ENCODE measurements at regions not wholly inside any gene's neighbourhood (a gene's known extent, or its start where the extent isn't known, plus 50 kb on each side); places are given as distances from the start of the nearest gene placed in this dataset.

DNA sequence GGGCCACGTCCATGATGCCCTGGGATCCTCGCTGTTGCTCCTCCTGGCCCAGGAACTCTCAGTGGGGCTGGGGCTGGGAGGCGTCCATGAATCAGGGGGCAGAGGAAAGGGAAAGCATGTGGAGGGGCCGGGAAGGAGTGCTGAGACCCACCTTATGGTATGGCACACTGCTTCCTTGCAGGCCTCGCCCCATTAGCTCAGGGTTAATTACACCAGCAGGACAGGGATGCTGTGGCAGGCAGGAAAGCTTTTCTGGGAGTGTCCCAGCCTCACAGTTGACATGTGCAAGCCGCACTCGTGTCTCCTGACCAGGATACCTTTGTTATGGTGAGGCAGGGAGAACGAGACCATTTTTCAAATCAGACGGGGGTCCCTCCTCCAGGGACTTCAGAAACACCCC, 109.7 kb upstream of the PCBD1 start:
- TF ChIP-seq, protein P1, sequence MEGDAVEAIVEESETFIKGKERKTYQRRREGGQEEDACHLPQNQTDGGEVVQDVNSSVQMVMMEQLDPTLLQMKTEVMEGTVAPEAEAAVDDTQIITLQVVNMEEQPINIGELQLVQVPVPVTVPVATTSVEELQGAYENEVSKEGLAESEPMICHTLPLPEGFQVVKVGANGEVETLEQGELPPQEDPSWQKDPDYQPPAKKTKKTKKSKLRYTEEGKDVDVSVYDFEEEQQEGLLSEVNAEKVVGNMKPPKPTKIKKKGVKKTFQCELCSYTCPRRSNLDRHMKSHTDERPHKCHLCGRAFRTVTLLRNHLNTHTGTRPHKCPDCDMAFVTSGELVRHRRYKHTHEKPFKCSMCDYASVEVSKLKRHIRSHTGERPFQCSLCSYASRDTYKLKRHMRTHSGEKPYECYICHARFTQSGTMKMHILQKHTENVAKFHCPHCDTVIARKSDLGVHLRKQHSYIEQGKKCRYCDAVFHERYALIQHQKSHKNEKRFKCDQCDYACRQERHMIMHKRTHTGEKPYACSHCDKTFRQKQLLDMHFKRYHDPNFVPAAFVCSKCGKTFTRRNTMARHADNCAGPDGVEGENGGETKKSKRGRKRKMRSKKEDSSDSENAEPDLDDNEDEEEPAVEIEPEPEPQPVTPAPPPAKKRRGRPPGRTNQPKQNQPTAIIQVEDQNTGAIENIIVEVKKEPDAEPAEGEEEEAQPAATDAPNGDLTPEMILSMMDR (conservative IDR thresholded peaks at IDR 0.05; ENCODE audit: low read length) = no peak
- no peak for TF ChIP-seq EZH2phosphoT487 (IDR thresholded peaks at IDR 0.05; ENCODE audit: borderline replicate concordance)
- Histone ChIP-seq H3F3A (ENCODE audit: low read depth) (no peaks in the 10 kb centered on the region), H3K27me3 (ENCODE audit: insufficient read depth, low read length, poor library complexity, severe bottlenecking) (no peaks in the 10 kb centered on the region), H3K36me3 (ENCODE audit: insufficient read depth, low read length) (no peaks in the 10 kb centered on the region), H3K4me2 (ENCODE audit: low read depth, low read length, poor library complexity, severe bottlenecking) (no peak overlapping the region), H3K9ac (ENCODE audit: low read depth, low read length, poor library complexity, severe bottlenecking) (no peak overlapping the region), H3K79me2 (ENCODE audit: insufficient read depth, low read length) (no peaks in the 10 kb centered on the region), H3K9me2 (replicated peaks; ENCODE audit: low read depth, low read length) (no peaks in the 10 kb centered on the region), H3K9me3 (ENCODE audit: insufficient read depth, low read depth, low read length) (no peaks in the 10 kb centered on the region), H3K4me3 (ENCODE audit: low read length, poor library complexity, severe bottlenecking) (no peak overlapping the region), H3K4me1 (ENCODE audit: insufficient read depth, low read length, poor library complexity, severe bottlenecking) (peaks cover 6% of the 10 kb centered on the region), H4K20me1 (ENCODE audit: insufficient read depth, low read length, poor library complexity, severe bottlenecking) (no peaks in the 10 kb centered on the region), H2AFZ (ENCODE audit: low read length) (no peak overlapping the region)

DNA sequence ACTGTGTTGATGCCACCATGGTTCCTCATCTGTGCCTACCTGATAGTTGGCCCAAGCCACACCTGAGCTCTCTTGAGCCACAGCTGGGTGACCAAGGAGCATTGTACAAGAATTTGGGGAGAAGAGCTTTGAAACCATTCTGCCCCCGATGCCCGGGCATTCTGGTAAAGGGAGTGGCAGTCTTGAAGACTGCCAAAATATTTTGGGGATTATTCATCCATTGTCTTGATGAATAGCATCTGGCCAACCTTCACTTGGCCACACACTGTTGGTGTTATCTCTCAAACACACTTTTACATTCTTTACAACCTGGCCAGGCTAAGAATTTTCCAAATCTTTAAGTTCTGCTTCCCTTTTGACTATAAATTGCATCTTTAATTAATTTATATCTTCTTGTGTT, 113.1 kb upstream of the PCBD1 start:
- TF ChIP-seq, protein P1 (conservative IDR thresholded peaks at IDR 0.05; ENCODE audit: low read length) = no peak
- no peak for TF ChIP-seq EZH2phosphoT487 (IDR thresholded peaks at IDR 0.05; ENCODE audit: borderline replicate concordance)
- H4K20me1 ChIP-seq (ENCODE audit: insufficient read depth, low read length, poor library complexity, severe bottlenecking) = no peaks in the 10 kb centered on the region
- H3F3A ChIP-seq (ENCODE audit: low read depth) = no peaks in the 10 kb centered on the region
- H2AFZ ChIP-seq (ENCODE audit: low read length) = no peak overlapping the region
- H3K79me2 ChIP-seq (ENCODE audit: insufficient read depth, low read length) = no peaks in the 10 kb centered on the region
- H3K9ac ChIP-seq (ENCODE audit: low read depth, low read length, poor library complexity, severe bottlenecking) = no peak overlapping the region
- H3K9me2 ChIP-seq (replicated peaks; ENCODE audit: low read depth, low read length) = no peaks in the 10 kb centered on the region
- H3K4me2 ChIP-seq (ENCODE audit: low read depth, low read length, poor library complexity, severe bottlenecking) = no peak overlapping the region
- H3K27me3 ChIP-seq (ENCODE audit: insufficient read depth, low read length, poor library complexity, severe bottlenecking) = no peaks in the 10 kb centered on the region
- no peaks in the 10 kb centered on the region for H3K9me3 ChIP-seq (ENCODE audit: insufficient read depth, low read depth, low read length)
- no peak overlapping the region for H3K4me3 ChIP-seq (ENCODE audit: low read length, poor library complexity, severe bottlenecking)
- H3K36me3 ChIP-seq (ENCODE audit: insufficient read depth, low read length) = no peaks in the 10 kb centered on the region
- H3K4me1 ChIP-seq (ENCODE audit: insufficient read depth, low read length, poor library complexity, severe bottlenecking) = peaks cover 6% of the 10 kb centered on the region

DNA sequence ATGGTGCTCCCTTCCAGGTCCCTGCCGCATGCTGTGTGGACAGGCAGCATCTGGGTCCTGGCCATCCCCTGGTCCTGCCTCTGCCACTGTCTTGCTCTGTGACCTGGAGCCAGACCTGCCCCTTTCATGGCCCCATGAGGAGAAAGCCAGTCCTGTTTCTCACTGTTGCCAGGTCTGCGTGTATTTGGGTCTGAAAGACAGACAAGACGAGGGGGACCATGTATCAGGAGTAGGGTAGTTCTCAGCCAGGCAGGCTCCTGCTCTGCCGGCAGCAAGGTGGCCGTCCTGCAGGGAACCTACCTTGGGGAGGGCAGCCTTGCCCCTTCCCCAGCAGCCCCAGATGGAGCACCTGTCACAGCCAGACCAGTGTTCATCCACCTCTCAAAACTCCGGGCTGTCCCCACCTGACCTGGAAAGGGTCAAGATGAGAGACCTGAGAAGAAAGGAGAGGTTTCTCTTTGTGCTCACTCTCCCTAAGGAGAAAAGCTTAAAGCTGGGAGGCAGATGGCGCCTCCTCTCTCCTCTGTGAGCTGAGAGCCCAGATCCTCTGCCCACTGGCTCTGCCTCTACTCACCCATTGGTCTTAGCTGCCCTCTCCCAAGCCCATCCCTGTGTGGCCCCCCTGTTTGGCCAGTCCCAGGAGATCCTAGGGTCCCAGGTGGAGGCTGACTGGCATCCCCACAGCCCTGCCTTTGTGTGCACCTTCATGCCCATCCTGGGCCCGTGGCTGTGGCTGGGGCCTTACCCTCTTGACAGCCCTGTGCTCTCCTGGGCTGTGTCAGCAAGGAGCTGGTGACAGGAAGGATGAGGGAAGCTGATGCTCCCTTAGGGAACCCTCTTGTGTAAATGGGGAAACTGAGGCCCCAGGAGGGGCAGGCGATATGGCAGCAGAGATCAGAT, 116.1 kb upstream of the PCBD1 start:
- Histone ChIP-seq H3K4me2 (ENCODE audit: low read depth, low read length, poor library complexity, severe bottlenecking) (no peak overlapping the region), H3K4me1 (ENCODE audit: insufficient read depth, low read length, poor library complexity, severe bottlenecking) (no peaks in the 10 kb centered on the region), H4K20me1 (ENCODE audit: insufficient read depth, low read length, poor library complexity, severe bottlenecking) (no peaks in the 10 kb centered on the region), H3K4me3 (ENCODE audit: low read length, poor library complexity, severe bottlenecking) (no peak overlapping the region), H2AFZ (ENCODE audit: low read length) (no peak overlapping the region), H3K79me2 (ENCODE audit: insufficient read depth, low read length) (no peaks in the 10 kb centered on the region), H3K36me3 (ENCODE audit: insufficient read depth, low read length) (no peaks in the 10 kb centered on the region), H3K9ac (ENCODE audit: low read depth, low read length, poor library complexity, severe bottlenecking) (no peak overlapping the region), H3K9me2 (replicated peaks; ENCODE audit: low read depth, low read length) (no peaks in the 10 kb centered on the region), H3K27me3 (ENCODE audit: insufficient read depth, low read length, poor library complexity, severe bottlenecking) (no peaks in the 10 kb centered on the region), H3K9me3 (ENCODE audit: insufficient read depth, low read depth, low read length) (no peaks in the 10 kb centered on the region), H3F3A (ENCODE audit: low read depth) (no peaks in the 10 kb centered on the region)
- TF ChIP-seq EZH2phosphoT487 (IDR thresholded peaks at IDR 0.05; ENCODE audit: borderline replicate concordance) = no peak
- TF ChIP-seq, protein P1 (conservative IDR thresholded peaks at IDR 0.05; ENCODE audit: low read length) = no peak

Data from Loucy (cell line).